SK-N-SH treated with all-trans-retinoic acid at 6 μM for 48 hours (cell line): ENCODE measurements at regions not wholly inside any gene's neighbourhood (a gene's known extent, or its start where the extent isn't known, plus 50 kb on each side); places are given as distances from the start of the nearest gene placed in this dataset.

Source experiments
- ARNTL ChIP-seq: fragments of 450-650 bp; formaldehyde crosslinking; IDR thresholded peaks from 2 replicates; pipeline ENCODE4 v1.5.0; 2020; ENCODE audit warnings: low read depth, mild to moderate bottlenecking, moderate library complexity, borderline replicate concordance
- CREB5 ChIP-seq: fragments of 250-450 bp; sonication (Bioruptor Pico); IDR thresholded peaks from 2 replicates; pipeline ENCODE4 v1.5.1; 2020; ENCODE audit warnings: low read depth, mild to moderate bottlenecking, moderate library complexity
- RARB ChIP-seq: fragments of 250-450 bp; sonication (Bioruptor Pico); IDR thresholded peaks from 2 replicates; pipeline ENCODE4 v1.8.0; 2021; ENCODE audit warnings: mild to moderate bottlenecking, moderate library complexity
- SNAI2 ChIP-seq: fragments of 250-450 bp; sonication (Bioruptor Pico); IDR thresholded peaks from 2 replicates; pipeline ENCODE4 v1.5.0; 2020; ENCODE audit warnings: mild to moderate bottlenecking, moderate library complexity
- TSHZ2 ChIP-seq: fragments of 250-450 bp; sonication (Bioruptor Pico); IDR thresholded peaks from 2 replicates; pipeline ENCODE4 v1.5.0; 2020; ENCODE audit warnings: mild to moderate bottlenecking, moderate library complexity
- ZFP3 ChIP-seq: fragments of 250-450 bp; sonication (Bioruptor Pico); IDR thresholded peaks from 2 replicates; pipeline ENCODE4 v1.5.0; 2020; ENCODE audit warnings: mild to moderate bottlenecking, moderate library complexity

- no peak for TF ChIP-seq SNAI2 (CRISPR knock-in tag)
- no peak for TF ChIP-seq CREB5 (CRISPR knock-in tag)
- TF ChIP-seq TSHZ2 (CRISPR knock-in tag): no peak
- TF ChIP-seq RARB: no peak
- TF ChIP-seq ARNTL (CRISPR knock-in tag): no peak
- no peak for TF ChIP-seq ZFP3 (CRISPR knock-in tag)
Measured at GRCh38 chr10:36195364-36195763, 553.3 kb upstream of the FZD8 start.
